ENCODE measurements at regions not wholly inside any gene's neighbourhood (a gene's known extent, or its start where the extent isn't known, plus 50 kb on each side); places are given as distances from the start of the nearest gene placed in this dataset.

DNA sequence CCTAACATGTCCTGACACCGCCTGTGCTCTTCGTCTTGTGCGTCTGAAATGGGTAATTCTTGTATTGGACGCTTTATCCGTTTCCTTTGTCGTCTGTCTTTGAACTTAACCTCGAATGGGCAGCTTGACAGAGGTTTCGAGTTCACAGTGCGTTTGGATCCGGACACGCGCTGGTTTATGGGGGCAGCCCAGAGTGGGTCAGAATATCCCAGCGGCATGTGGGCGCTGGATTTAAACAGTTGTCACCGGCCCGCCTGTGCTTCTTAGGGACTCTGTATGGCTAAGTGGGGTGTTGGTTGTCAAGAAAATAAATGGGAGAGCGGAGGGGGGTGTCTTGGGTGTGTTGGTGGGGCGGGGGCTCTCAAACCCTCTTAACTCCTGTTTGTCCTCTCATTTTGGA, 363.5 kb upstream of the AMELY start:
- H3K9me3 ChIP-seq = no peaks in the 10 kb centered on the region
- DNase-seq = no peak
- no peak overlapping the region for H3K4me3 ChIP-seq
- TF ChIP-seq, protein P1, sequence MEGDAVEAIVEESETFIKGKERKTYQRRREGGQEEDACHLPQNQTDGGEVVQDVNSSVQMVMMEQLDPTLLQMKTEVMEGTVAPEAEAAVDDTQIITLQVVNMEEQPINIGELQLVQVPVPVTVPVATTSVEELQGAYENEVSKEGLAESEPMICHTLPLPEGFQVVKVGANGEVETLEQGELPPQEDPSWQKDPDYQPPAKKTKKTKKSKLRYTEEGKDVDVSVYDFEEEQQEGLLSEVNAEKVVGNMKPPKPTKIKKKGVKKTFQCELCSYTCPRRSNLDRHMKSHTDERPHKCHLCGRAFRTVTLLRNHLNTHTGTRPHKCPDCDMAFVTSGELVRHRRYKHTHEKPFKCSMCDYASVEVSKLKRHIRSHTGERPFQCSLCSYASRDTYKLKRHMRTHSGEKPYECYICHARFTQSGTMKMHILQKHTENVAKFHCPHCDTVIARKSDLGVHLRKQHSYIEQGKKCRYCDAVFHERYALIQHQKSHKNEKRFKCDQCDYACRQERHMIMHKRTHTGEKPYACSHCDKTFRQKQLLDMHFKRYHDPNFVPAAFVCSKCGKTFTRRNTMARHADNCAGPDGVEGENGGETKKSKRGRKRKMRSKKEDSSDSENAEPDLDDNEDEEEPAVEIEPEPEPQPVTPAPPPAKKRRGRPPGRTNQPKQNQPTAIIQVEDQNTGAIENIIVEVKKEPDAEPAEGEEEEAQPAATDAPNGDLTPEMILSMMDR (IDR thresholded peaks at IDR 0.05) = no peak
- no peak for TF ChIP-seq POLR2A (IDR thresholded peaks at IDR 0.05)
- no peaks in the 10 kb centered on the region for H3K36me3 ChIP-seq
- H3K4me1 ChIP-seq (ENCODE audit: insufficient read depth) = no peaks in the 10 kb centered on the region
- H3K27me3 ChIP-seq = no peaks in the 10 kb centered on the region
- H3K27ac ChIP-seq = no peak overlapping the region
- no CpG with 5 or more reads among the region's 18 CpGs for WGBS, 3 donors
- intact Hi-C loops (cut with DNase I) = no loop called here

GRCh38 chrY:7274369-7274913, 362.9 kb upstream of the AMELY start:
- H3K4me3 ChIP-seq = no peak overlapping the region

DNA sequence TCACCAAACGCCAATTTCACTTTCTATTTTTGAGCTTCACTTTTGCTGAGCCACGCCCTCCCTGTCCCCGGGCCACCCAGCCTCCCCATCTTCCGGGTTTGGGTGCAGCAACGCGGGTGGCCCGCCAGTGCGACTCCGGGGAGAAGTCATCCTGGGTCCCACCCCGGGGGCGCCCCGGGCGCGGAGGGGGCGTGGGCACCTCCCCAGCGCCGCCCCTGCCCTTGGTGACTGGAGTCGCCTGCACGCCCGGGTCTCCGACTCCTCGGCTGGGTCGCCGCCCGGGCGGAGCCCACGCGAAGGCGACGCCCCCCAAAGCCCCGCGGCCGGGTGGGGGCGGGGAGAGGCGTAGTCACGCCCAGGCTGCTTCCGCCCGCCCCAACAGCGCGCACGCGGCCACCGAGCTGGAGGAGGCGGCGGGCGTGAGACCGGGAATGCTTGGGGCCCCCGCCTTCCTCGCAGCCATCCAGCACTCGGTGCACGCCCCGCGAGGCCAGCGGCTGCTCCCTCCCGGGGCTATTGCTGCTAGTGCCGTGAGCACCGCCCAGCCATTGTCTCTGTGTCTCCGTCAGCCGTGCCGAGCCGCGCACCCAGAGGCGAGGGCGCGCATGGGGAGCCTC, 362.1 kb upstream of the AMELY start:
- intact Hi-C loops (cut with DNase I) = no loop called here

More at GRCh38 chrY:7274369-7274913, 362.9 kb upstream of the AMELY start:
- Histone ChIP-seq H3K4me1 (ENCODE audit: insufficient read depth) (no peaks in the 10 kb centered on the region), H3K27ac (no peak overlapping the region), H3K27me3 (no peaks in the 10 kb centered on the region), H3K9me3 (no peaks in the 10 kb centered on the region), H3K36me3 (no peaks in the 10 kb centered on the region)
- no CpG with 5 or more reads among the region's 54 CpGs for WGBS, 3 donors
- DNase-seq = no peak
- intact Hi-C loops (cut with DNase I) = no loop called here
- TF ChIP-seq, protein P1 (IDR thresholded peaks at IDR 0.05) = no peak
- TF ChIP-seq POLR2A (IDR thresholded peaks at IDR 0.05) = no peak
- no peak for TF ChIP-seq EP300 (IDR thresholded peaks at IDR 0.05)

DNA sequence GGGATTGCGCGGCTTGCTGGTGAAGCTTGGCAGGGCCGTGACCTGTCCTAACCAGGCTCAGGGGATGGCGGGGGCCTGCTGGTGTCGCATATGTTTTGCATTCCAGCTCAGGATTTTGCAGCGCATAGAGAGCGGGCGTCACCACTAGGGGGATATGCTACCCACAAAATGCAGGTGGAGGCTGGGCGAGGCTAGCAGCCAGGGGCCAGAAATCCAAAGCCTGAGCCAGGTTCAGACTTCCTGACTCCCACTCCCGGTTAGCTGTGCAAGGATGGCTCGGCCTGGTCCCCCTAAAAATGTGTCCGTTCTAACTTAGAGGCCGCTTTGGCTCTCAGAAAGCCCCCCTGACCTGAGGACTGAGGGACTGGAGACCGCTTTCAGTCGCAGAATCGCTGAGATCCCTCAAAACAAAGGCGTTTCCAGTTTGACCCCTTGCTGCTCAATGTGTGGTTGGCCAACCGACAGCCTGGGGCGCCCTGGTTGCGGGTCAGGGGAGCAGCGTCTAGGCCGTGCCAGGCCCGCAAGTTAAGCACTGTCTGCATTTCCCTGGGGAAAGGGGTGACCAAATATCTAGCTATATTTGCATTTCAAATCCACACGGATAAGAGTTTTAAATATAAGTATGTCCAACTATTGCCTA, 361.1 kb upstream of the AMELY start:
- intact Hi-C loops (cut with DNase I) = no loop called here
- no peak overlapping the region for H3K27ac ChIP-seq
- no peak for DNase-seq
- TF ChIP-seq POLR2A (IDR thresholded peaks at IDR 0.05) = no peak
- TF ChIP-seq, protein P1 (IDR thresholded peaks at IDR 0.05) = no peak
- no peak for TF ChIP-seq EP300 (IDR thresholded peaks at IDR 0.05)
- no peak overlapping the region for H3K4me3 ChIP-seq
- no CpG with 5 or more reads among the region's 24 CpGs for WGBS, 3 donors
- H3K9me3 ChIP-seq = no peaks in the 10 kb centered on the region
- H3K36me3 ChIP-seq = no peaks in the 10 kb centered on the region
- H3K4me1 ChIP-seq (ENCODE audit: insufficient read depth) = no peaks in the 10 kb centered on the region
- no peaks in the 10 kb centered on the region for H3K27me3 ChIP-seq

More for the DNA sequence above, 362.1 kb upstream of the AMELY start:
- Histone ChIP-seq H3K27ac (no peak overlapping the region), H3K4me1 (ENCODE audit: insufficient read depth) (no peaks in the 10 kb centered on the region), H3K27me3 (no peaks in the 10 kb centered on the region), H3K9me3 (no peaks in the 10 kb centered on the region), H3K4me3 (peak overlapping the region; percentile 9), H3K36me3 (no peaks in the 10 kb centered on the region)
- TF ChIP-seq POLR2A (IDR thresholded peaks at IDR 0.05) (no peak), EP300 (IDR thresholded peaks at IDR 0.05) (no peak)
- TF ChIP-seq, protein P1 (IDR thresholded peaks at IDR 0.05) = no peak
- DNase-seq = no peak
- no CpG with 5 or more reads among the region's 65 CpGs for WGBS, 3 donors

All from ovary (tissue), 7 donors.